Left colon (tissue), 2 donors: ENCODE measurements at regions not wholly inside any gene's neighbourhood (a gene's known extent, or its start where the extent isn't known, plus 50 kb on each side); places are given as distances from the start of the nearest gene placed in this dataset.

Experiments
- ATAC-seq: fragments of 200-7000 bp; cut with Tn5 transposase; one replicate; pipeline ENCODE4 v1.9.1; 2020; ENCODE audit warnings: mild to moderate bottlenecking, moderate library complexity
- DNase-seq, 2 donors: peaks; one replicate each; pipeline ENCODE4 v3.0.0-alpha.2; 2020
- intact Hi-C, 2 donors: fragments of 100-400 bp; cut with DNase I in 1 of 2; cut with micrococcal nuclease in 1 of 2; formaldehyde crosslinking; loops; one replicate each; pipeline versions ENCODE4 v1.11.2 to v1.14.0; 2022; cut with DNase I, micrococcal nuclease
- donor health status: DM: no; HTN: no; CAD: no.
- donor health status: DM: yes; HTN: yes; CAD: no.

DNA sequence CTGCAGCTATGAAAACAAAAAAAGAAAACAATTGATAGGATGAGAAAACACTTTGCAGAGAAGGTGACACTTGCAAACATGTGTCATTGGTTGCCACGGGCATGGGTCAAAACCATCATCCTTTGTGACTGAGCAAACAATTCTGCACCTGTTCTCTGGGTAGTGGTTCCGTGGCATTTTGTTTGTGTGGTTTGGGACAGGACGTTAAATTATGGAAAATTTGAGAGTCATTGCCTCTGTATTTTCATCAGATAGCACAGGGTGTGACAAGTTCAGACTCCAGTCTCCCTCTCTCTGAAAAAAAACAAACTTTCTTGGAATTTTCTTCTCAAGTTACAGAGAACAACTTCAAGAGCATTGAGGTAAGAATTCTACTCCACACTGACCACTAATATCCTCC is 113.4 kb upstream of the HMHB1 start:
- no peak for DNase-seq
- ATAC-seq = no peak
- intact Hi-C loops = no loop called here

DNA sequence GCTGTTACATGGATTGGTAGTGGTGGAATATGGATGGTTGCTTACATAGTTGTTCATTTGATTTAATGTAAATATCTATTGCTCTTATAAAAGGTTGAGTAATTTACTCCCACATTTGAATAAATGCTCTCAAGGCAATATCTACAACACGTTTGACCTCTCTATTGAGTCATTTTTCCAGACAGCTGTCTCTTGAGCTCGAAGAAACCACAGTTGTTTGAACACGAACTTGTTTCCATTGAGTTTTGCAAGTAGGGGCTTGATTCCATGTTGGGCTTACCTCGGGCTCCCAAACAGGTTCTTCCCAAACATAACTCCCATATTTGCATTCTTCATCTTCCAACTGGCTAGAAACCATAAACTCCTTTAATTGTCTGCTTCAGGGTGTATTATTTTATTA is 115.0 kb upstream of the HMHB1 start:
- ATAC-seq = no peak
- intact Hi-C loops = no loop called here

DNA sequence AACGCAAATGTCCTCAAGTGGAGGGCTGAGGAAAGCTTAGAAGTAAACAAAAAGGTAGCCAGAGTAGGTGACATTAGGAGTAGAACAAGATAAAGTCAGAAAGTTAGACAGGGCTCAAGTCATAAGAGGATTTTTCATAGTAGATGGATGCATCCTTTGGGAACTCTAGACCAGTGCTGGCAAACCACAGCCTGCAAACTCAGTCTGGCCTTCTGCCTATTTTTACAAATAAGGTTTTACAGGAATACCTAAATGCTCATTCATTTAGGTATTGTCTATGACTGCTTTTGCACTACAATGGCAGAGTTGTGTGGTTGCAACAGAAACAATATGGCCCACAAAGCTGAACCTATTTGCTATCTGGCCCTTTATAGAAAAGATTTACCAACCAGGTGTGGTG is 116.0 kb upstream of the HMHB1 start:
- no peak for DNase-seq
- ATAC-seq = no peak
- intact Hi-C loops = no loop called here

More for the DNA sequence above, 115.0 kb upstream of the HMHB1 start:
- no peak for DNase-seq

DNA sequence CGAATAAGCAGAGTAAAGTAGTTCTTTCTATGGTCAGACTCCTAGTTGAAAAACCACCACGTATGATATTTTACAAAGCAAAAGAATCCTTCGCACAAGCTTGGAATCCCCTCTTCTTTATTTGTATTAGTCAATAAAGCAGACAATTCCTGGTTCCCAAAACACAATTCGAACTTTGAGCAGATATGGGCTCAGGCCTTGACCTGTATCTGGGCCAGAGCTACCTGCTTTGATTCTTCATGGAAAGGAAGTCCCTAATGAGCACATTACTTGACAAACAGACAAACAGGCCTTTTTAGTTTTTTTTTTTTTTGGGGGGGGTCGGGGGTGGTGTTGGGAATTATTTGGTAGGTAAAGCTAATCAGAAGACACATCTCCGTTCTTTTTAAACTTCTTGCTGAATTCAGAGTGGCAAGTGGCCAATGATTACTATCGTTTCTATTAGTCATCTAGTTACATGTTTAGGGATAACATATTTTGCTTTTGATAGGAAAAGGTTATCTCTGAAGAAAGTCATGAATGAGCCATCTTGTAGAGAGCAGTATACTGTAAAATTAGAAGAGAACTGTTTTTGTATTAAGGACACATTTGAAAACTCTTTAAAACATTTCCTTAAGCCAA is 116.6 kb upstream of the HMHB1 start:
- no peak for DNase-seq
- ATAC-seq = no peak
- intact Hi-C loops = no loop called here

- ATAC-seq (no peak), DNase-seq (no peak)
- intact Hi-C loops = no loop called here
These were observed 117.6 kb upstream of the HMHB1 start for GRCh38 chr5:143694357-143694756.

GRCh38 chr5:143693651-143694252 is 118.2 kb upstream of the HMHB1 start:
- intact Hi-C loops = no loop called here
- DNase-seq (no peak), ATAC-seq (no peak)

GRCh38 chr5:143692342-143692741 is 119.6 kb upstream of the HMHB1 start:
- intact Hi-C loops = no loop called here
- no peak for DNase-seq
- ATAC-seq = no peak

GRCh38 chr5:143691945-143692290 is 120.0 kb upstream of the HMHB1 start:
- DNase-seq = no peak
- intact Hi-C loops = no loop called here

GRCh38 chr5:143691287-143691944 is 120.5 kb upstream of the HMHB1 start:
- intact Hi-C loops = no loop called here
- no peak for ATAC-seq
- no peak for DNase-seq

More at GRCh38 chr5:143691945-143692290, 120.0 kb upstream of the HMHB1 start:
- no peak for ATAC-seq

DNA sequence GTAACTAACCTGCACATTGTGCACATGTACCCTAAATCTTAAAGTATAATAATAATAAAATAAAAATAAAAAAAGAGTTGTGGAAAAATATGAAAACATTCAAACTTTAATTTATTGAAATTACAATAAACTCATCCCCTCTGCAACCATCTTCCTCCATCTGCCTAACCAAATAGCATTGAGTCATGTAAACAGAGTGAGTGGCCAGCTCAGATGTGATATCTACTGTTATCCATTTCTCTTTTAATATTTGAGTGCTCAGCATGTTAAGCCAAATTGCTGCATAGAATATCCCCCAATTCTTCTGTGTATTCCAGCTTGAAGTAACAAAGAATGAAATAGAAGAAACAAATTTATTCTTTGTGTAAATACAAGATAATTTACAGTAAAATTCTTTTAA is 124.4 kb upstream of the HMHB1 start:
- DNase-seq (no peak), ATAC-seq (no peak)
- intact Hi-C loops = no loop called here

DNA sequence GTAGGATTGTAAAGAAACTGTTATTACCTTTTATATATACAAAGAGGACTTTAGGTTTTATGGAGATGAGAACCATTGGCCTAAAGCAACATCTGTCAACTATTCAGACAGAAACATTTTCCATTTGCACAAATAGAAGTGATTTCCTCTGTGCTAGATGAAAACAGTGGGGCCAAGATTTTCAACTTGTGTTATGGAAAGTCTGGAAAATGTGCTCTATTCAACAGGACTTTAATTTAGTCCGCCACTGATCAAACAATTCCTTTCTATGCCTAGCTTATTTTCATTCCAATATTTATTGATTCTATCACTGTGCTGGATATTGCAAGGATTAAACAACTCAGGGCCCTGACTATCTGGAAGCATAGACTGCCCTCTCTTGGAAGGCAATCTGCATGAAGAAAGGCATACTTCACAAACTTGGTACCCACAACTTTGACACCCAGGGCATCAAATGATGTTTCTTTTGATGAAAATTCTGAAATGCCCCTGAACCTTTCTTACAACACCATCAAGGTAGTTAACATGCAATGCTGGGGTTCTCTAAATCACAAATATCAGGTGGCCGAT is 126.6 kb upstream of the HMHB1 start:
- intact Hi-C loops = no loop called here
- no peak for ATAC-seq
- DNase-seq = no peak

- no peak for DNase-seq
- intact Hi-C loops = no loop called here
- ATAC-seq = no peak
These were observed 128.5 kb upstream of the HMHB1 start for GRCh38 chr5:143683459-143683858.

- ATAC-seq (no peak), DNase-seq (no peak)
- intact Hi-C loops = no loop called here
These were observed 129.0 kb upstream of the HMHB1 start for GRCh38 chr5:143682929-143683386.

DNA sequence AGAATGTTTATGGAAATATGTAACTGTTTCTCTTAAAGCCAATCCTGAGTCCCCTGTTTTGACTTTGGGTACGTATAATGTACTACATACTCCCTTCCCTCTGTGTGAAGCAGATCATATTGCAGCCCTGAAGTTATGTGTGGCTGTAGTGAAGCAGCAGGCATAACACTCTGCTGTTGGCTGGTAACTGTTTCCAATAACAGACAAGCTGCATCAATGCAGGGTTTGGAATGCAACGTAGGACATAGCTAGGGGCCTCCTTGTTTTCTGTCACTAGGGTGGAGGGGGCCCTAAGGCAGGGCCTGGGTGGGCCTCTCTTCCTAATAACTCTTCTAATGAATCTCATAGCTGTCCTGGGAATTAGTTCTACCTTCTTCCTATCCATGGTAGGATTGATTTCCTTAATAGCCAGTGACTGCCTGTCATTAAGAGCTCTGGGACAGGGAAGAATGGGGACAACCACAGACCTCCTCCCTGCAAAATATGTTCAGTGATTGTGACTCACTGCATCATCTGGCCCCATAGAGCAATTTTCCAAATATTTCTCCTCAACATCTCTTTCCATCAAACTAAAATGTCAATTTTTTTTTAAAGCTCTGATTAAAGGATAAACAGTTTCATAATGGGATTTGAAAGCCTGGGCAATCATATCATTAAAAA is 129.6 kb upstream of the HMHB1 start:
- ATAC-seq (no peak), DNase-seq (no peak)
- intact Hi-C loops = no loop called here

DNA sequence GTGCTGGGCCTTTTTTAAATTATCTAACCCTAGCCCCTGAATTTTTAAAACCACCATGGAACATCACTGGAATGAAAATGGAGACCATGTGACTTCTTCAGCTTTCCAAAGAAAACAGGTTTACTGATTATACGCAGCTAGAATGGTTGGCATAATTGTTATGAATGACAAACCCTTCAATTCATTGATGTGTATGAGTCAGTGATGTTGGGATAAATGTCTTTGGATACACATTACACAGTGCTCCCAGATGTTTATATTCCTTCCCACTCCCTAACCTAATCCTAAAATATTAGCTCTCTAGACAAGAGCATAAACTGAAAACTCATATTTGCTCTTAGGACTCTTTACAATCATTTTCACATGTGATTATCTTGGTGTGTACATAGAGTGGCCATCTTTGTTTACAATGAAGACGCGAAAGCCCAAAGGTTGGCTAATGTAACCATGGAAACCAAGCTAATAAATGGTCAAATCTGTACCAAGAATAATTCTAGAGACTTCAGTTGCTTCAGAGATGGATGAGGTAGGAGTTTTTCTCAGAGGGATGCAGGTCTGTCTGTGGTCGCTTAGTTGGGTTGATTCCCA is 131.2 kb upstream of the HMHB1 start:
- ATAC-seq (no peak), DNase-seq (no peak)
- intact Hi-C loops = no loop called here

DNA sequence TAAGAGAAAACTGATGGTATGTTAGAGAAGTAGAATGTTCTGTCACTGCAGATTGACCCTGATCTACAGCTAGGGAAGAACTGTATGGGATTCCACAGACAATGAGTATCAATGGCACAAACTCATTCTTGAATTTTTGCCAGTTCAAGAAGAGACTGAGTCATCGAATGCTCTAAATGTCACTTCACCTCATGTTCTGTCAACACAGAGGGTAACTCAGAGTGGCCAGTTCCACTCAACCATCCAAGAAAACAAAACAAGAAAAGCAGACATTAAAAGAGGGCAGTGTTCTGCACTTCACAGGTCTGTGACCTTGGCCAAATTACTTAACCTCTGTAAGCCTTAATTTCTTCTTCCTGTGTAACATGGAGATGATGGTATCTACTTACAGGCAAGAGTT is 132.2 kb upstream of the HMHB1 start:
- intact Hi-C loops = no loop called here
- ATAC-seq (no peak), DNase-seq (no peak)

GRCh38 chr5:143678148-143678905 is 133.6 kb upstream of the HMHB1 start:
- no peak for DNase-seq
- intact Hi-C loops = no loop called here
- no peak for ATAC-seq

DNA sequence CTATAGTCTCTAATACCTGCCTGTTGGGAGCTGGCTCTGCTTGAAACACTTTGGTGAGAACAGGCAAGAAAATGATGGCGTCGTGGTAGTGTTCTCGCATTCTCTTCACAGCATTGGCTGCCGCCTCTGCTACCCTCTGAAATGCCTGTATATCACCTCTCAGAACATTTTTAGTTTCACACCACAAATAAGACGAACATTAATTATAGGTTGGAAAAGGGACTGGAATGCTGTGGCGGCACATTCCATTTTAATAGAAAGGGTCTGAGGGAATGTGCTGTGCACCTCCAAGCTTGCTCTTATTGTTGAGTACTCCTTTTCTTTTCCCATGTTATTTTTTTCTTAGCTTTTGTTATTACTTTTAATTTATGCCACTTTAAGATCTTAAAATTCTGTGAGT is 134.6 kb upstream of the HMHB1 start:
- DNase-seq = no peak

DNA sequence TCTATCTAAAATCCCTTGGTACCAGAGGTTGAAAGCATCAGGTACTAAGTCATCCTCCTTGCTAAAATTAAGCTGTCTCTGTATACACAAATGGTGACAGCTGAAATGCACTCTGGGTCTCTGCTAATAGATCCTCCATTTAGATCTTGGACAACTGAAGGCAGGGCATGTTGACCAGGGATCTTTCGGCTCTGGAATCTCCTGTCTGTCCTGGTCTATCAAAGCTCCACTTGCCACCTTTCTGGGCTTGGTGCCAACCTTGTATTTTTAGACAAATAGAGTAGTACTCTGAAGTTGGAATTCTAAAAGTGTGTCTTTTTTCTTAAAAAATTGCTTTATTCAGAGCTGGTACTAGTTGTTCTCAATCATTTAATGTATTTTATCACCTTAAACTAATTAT is 135.2 kb upstream of the HMHB1 start:
- intact Hi-C loops = no loop called here
- ATAC-seq (no peak), DNase-seq (no peak)

More for the DNA sequence above, 134.6 kb upstream of the HMHB1 start:
- no peak for ATAC-seq
- intact Hi-C loops = no loop called here
